ENCODE measurements at regions not wholly inside any gene's neighbourhood (a gene's known extent, or its start where the extent isn't known, plus 50 kb on each side); places are given as distances from the start of the nearest gene placed in this dataset.

DNA sequence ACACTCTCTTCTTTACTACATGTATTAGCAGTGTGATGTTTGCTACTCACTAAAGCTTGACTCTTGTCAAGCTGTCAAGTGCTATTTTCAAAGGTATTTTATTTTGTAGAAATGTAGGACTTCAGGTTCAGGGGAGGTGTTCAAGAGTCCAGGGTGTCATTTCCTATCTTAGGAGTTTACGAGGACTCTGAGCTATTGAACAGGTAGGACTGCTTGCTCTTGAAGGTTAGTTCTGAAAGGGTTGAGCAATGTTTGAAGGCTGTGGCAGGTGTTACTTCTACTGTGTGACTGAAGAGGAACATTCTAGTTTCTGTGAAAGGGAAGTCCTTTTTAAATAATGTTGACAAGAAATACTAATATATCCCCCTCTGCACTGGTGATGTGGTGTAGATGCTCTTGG, 1151.2 kb downstream of the PDHA2 start:
- no peak for DNase-seq (ENCODE audit: low read depth in 1 of 2, low spot score in 1 of 2)
- TF ChIP-seq GABPA (IDR thresholded peaks at IDR 0.05; ENCODE audit: low read depth) (no peak), SPI1 (IDR thresholded peaks at IDR 0.05; ENCODE audit: borderline replicate concordance, low read depth) (no peak)
- Histone ChIP-seq H3K4me3 (replicated peaks; ENCODE audit: insufficient read depth, low read length) (no peak overlapping the region), H3K27ac (replicated peaks) (no peak overlapping the region), H3K27me3 (ENCODE audit: insufficient read depth, poor library complexity, severe bottlenecking) (no peaks in the 10 kb centered on the region)

- Histone ChIP-seq H3K27me3 (ENCODE audit: insufficient read depth, poor library complexity, severe bottlenecking) (no peaks in the 10 kb centered on the region), H3K27ac (replicated peaks) (no peak overlapping the region), H3K4me3 (replicated peaks; ENCODE audit: insufficient read depth, low read length) (no peak overlapping the region)
- no peak for DNase-seq (ENCODE audit: low read depth in 1 of 2, low spot score in 1 of 2)
- no peak for TF ChIP-seq CTCF (IDR thresholded peaks at IDR 0.05; ENCODE audit: insufficient read depth, low read length)
- TF ChIP-seq, protein P1, sequence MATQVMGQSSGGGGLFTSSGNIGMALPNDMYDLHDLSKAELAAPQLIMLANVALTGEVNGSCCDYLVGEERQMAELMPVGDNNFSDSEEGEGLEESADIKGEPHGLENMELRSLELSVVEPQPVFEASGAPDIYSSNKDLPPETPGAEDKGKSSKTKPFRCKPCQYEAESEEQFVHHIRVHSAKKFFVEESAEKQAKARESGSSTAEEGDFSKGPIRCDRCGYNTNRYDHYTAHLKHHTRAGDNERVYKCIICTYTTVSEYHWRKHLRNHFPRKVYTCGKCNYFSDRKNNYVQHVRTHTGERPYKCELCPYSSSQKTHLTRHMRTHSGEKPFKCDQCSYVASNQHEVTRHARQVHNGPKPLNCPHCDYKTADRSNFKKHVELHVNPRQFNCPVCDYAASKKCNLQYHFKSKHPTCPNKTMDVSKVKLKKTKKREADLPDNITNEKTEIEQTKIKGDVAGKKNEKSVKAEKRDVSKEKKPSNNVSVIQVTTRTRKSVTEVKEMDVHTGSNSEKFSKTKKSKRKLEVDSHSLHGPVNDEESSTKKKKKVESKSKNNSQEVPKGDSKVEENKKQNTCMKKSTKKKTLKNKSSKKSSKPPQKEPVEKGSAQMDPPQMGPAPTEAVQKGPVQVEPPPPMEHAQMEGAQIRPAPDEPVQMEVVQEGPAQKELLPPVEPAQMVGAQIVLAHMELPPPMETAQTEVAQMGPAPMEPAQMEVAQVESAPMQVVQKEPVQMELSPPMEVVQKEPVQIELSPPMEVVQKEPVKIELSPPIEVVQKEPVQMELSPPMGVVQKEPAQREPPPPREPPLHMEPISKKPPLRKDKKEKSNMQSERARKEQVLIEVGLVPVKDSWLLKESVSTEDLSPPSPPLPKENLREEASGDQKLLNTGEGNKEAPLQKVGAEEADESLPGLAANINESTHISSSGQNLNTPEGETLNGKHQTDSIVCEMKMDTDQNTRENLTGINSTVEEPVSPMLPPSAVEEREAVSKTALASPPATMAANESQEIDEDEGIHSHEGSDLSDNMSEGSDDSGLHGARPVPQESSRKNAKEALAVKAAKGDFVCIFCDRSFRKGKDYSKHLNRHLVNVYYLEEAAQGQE (IDR thresholded peaks at IDR 0.05; ENCODE audit: insufficient replicate concordance, low read depth), result no peak
- TF ChIP-seq POLR2AphosphoS5 (IDR thresholded peaks at IDR 0.05; ENCODE audit: low read depth), result no peak
- TF ChIP-seq SPI1 (IDR thresholded peaks at IDR 0.05; ENCODE audit: borderline replicate concordance, low read depth), result no peak
- TF ChIP-seq GABPA (IDR thresholded peaks at IDR 0.05; ENCODE audit: low read depth), result no peak
These were observed 1150.8 kb downstream of the STPG2 start for GRCh38 chr4:96992443-96992842.

DNA sequence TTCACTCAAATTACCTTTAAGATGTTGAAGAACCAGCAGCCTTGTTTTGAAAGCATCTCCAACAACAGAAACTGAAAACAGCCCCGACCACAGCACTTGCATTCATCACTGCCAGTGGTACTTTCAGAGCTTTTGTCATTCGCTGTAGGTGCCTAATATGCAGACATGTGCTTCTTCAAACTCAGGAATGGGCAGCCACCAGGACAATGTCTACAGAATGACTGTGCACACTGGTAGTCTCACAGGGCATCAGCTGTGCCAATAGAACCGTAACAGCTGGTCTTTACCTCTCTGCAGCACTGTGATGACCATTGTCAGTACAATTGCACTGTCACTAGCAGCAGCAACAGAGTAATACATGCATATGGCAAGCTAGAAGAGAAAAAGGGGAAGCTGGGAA, 1149.7 kb downstream of the STPG2 start:
- no peaks in the 10 kb centered on the region for H3K27me3 ChIP-seq (ENCODE audit: insufficient read depth, poor library complexity, severe bottlenecking)
- no peak overlapping the region for H3K27ac ChIP-seq (replicated peaks)
- DNase-seq (ENCODE audit: low read depth in 1 of 2, low spot score in 1 of 2), result no peak
- TF ChIP-seq, protein P1 (IDR thresholded peaks at IDR 0.05; ENCODE audit: insufficient replicate concordance, low read depth), result no peak
- TF ChIP-seq POLR2AphosphoS5 (IDR thresholded peaks at IDR 0.05; ENCODE audit: low read depth), result no peak
- TF ChIP-seq GABPA (IDR thresholded peaks at IDR 0.05; ENCODE audit: low read depth), result no peak
- no peak for TF ChIP-seq CTCF (IDR thresholded peaks at IDR 0.05; ENCODE audit: insufficient read depth, low read length)
- TF ChIP-seq SPI1 (IDR thresholded peaks at IDR 0.05; ENCODE audit: borderline replicate concordance, low read depth), result no peak
- no peak overlapping the region for H3K4me3 ChIP-seq (replicated peaks; ENCODE audit: insufficient read depth, low read length)

DNA sequence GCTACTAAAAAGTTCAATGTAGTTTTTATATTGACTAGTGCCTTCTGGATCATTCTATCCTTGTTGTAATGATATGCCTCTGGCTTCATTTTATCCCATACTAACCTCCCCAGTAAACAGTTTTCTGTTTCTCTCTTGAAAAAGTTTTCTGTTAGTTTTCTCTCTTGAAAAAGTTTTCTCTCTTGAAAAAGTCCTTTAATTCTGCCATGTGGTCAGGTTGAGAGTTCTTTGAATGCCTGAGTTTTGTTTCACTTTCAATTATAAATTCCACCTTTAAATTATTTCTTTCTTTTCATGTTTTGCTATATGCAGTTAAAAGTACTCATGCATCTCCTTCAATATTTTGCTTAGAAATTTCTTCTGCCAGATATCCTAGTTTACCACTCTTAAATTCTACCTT, 1139.6 kb downstream of the STPG2 start:
- Histone ChIP-seq H3K27ac (replicated peaks) (no peak overlapping the region), H3K27me3 (ENCODE audit: insufficient read depth, poor library complexity, severe bottlenecking) (no peaks in the 10 kb centered on the region), H3K4me3 (replicated peaks; ENCODE audit: insufficient read depth, low read length) (no peak overlapping the region)
- no peak for DNase-seq (ENCODE audit: low read depth in 1 of 2, low spot score in 1 of 2)
- TF ChIP-seq, protein P1 (IDR thresholded peaks at IDR 0.05; ENCODE audit: insufficient replicate concordance, low read depth), result no peak
- no peak for TF ChIP-seq CTCF (IDR thresholded peaks at IDR 0.05; ENCODE audit: insufficient read depth, low read length)
- no peak for TF ChIP-seq POLR2AphosphoS5 (IDR thresholded peaks at IDR 0.05; ENCODE audit: low read depth)
- no peak for TF ChIP-seq SPI1 (IDR thresholded peaks at IDR 0.05; ENCODE audit: borderline replicate concordance, low read depth)
- no peak for TF ChIP-seq GABPA (IDR thresholded peaks at IDR 0.05; ENCODE audit: low read depth)

Measured in HL-60 (cell line).